Mesenchymal stem cell (in vitro differentiated cells and primary cell): ENCODE measurements at regions not wholly inside any gene's neighbourhood (a gene's known extent, or its start where the extent isn't known, plus 50 kb on each side); places are given as distances from the start of the nearest gene placed in this dataset.

ENCODE experiments used
- DNase-seq: peaks from one replicate; pipeline ENCODE4 v3.0.0-alpha.2; 2013
- H2AFZ ChIP-seq: one replicate; pipeline ENCODE4 v1.6.1; 2013; ENCODE audit warnings: low read depth, mild to moderate bottlenecking, control low read depth, inconsistent platforms, low read length, moderate library complexity
- H2AK5ac ChIP-seq: 2 replicates; pipeline ENCODE4 v1.6.1; 2013; ENCODE audit warnings: low read length, moderate library complexity, mild to moderate bottlenecking, inconsistent platforms; ENCODE audit not compliant: severe bottlenecking
- H2BK120ac ChIP-seq: one replicate; pipeline ENCODE4 v1.6.1; 2013; ENCODE audit warnings: low read depth, mild to moderate bottlenecking, inconsistent platforms, low read length, moderate library complexity
- H2BK12ac ChIP-seq, 2 experiments: one replicate each; pipeline ENCODE4 v1.6.1; 2013; ENCODE audit warnings: inconsistent platforms in 2 of 2, low read length in 2 of 2, mild to moderate bottlenecking in 2 of 2, moderate library complexity in 2 of 2, control low read depth in 1 of 2
- H2BK15ac ChIP-seq: one replicate; pipeline ENCODE4 v1.6.1; 2013; ENCODE audit warnings: mild to moderate bottlenecking, low read depth, inconsistent platforms; ENCODE audit not compliant: poor library complexity, severe bottlenecking
- H2BK5ac ChIP-seq: 2 replicates; pipeline ENCODE4 v1.6.1; 2013; ENCODE audit warnings: low read depth, mild to moderate bottlenecking, low read length, control low read depth, inconsistent platforms; ENCODE audit not compliant: poor library complexity, severe bottlenecking
- H3K14ac ChIP-seq, 2 experiments: one replicate each; pipeline ENCODE4 v1.6.1; 2013; ENCODE audit warnings: inconsistent platforms in 2 of 2, low read length in 2 of 2, control low read depth in 1 of 2, mild to moderate bottlenecking in 1 of 2, moderate library complexity in 1 of 2
- H3K18ac ChIP-seq, 2 experiments: one replicate each; pipeline ENCODE4 v1.6.1; 2013; ENCODE audit warnings: inconsistent platforms in 2 of 2, low read length in 2 of 2, control low read depth in 1 of 2, low read depth in 1 of 2, mild to moderate bottlenecking in 1 of 2
- H3K23ac ChIP-seq, 2 experiments: one replicate each; pipeline ENCODE4 v1.6.1; 2013; ENCODE audit warnings: inconsistent platforms in 2 of 2, low read length in 2 of 2, mild to moderate bottlenecking in 2 of 2, moderate library complexity in 2 of 2, control low read depth in 1 of 2
- H3K27ac ChIP-seq: 2 replicates; pipeline ENCODE4 v1.5.1; 2013; ENCODE audit warnings: mild to moderate bottlenecking, moderate library complexity, low read length, control low read depth, inconsistent platforms; ENCODE audit not compliant: poor library complexity, severe bottlenecking
- H3K27me3 ChIP-seq, 2 experiments: 2 replicates each; pipeline versions ENCODE4 v1.6.1 to v1.7.0; 2013; ENCODE audit warnings: low read length in 2 of 2, mild to moderate bottlenecking in 2 of 2, moderate library complexity in 2 of 2, control low read depth in 1 of 2, inconsistent platforms in 1 of 2; ENCODE audit not compliant: control insufficient read depth in 1 of 2, insufficient read depth in 1 of 2
- H3K36me3 ChIP-seq, 2 experiments: 2 replicates each; pipeline versions ENCODE4 v1.6.1 to v1.7.0; 2013; ENCODE audit warnings: low read length in 2 of 2, control low read depth in 1 of 2, inconsistent platforms in 1 of 2, low read depth in 1 of 2, mild to moderate bottlenecking in 1 of 2; ENCODE audit not compliant: insufficient read depth in 2 of 2, control insufficient read depth in 1 of 2
- H3K4ac ChIP-seq, 2 experiments: one replicate each; pipeline ENCODE4 v1.6.1; 2013; ENCODE audit warnings: inconsistent platforms in 2 of 2, low read length in 2 of 2, mild to moderate bottlenecking in 2 of 2, moderate library complexity in 2 of 2, control low read depth in 1 of 2, low read depth in 1 of 2
- H3K4me1 ChIP-seq: 2 replicates; pipeline ENCODE4 v1.6.1; 2013; ENCODE audit warnings: low read depth, low read length, control low read depth; ENCODE audit not compliant: control insufficient read depth, insufficient read depth
- H3K4me2 ChIP-seq: 2 replicates; pipeline ENCODE4 v1.6.1; 2013; ENCODE audit warnings: low read length, mild to moderate bottlenecking, inconsistent platforms; ENCODE audit not compliant: poor library complexity, severe bottlenecking
- H3K4me3 ChIP-seq, 2 experiments: 2 replicates each; pipeline versions ENCODE4 v1.5.1 to v1.7.0; 2013; ENCODE audit warnings: low read length in 2 of 2, mild to moderate bottlenecking in 2 of 2, control low read depth in 1 of 2, low read depth in 1 of 2; ENCODE audit not compliant: insufficient read depth in 1 of 2
- H3K79me1 ChIP-seq: replicated peaks from 2 replicates; pipeline ENCODE4 v1.6.1; 2013; ENCODE audit warnings: mild to moderate bottlenecking, control low read depth, low read length, inconsistent platforms; ENCODE audit not compliant: poor library complexity, severe bottlenecking
- H3K9ac ChIP-seq: 2 replicates; pipeline ENCODE4 v1.7.0; 2013; ENCODE audit warnings: mild to moderate bottlenecking, low read length, moderate library complexity
- H3K9me3 ChIP-seq: 2 replicates; pipeline ENCODE4 v1.7.0; 2013; ENCODE audit warnings: mild to moderate bottlenecking, low read length; ENCODE audit not compliant: control insufficient read depth
- H4K8ac ChIP-seq: one replicate; pipeline ENCODE4 v1.6.1; 2013; ENCODE audit warnings: inconsistent platforms, mild to moderate bottlenecking, low read length, moderate library complexity
- H4K91ac ChIP-seq: one replicate; pipeline ENCODE4 v1.6.1; 2013; ENCODE audit warnings: mild to moderate bottlenecking, low read length, inconsistent platforms
- WGBS: methylation state at CpG from one replicate; pipeline ENCODE4 v1.1.7; 2013; ENCODE audit warnings: mixed read lengths; 5-methylcytosine and 5-hydroxymethylcytosine counted together

DNA sequence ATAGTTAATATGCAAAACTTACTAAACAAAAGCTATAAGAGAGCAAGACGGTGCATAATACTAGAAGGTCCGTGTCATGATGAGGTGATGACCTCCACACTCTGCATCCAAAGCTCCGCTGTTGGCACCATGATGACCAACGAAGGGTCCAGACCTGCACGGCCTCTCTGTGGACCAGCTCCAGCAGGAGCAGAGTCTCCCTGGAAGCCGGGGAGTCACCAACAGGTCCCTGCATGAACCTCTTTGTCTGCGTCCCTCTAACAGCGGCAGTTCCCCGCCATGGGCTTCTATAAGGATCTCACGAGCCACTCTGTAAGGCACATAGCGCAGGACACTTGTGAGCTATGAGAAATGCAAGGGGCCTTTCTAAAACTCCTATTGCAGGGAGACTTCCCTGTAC is 517.3 kb downstream of the BRD1 start:
- Histone ChIP-seq H2BK5ac (no peak overlapping the region), H3K27me3 (peaks cover 0 to 29% of the 10 kb centered on the region in 2 experiments), H3K27ac (no peak overlapping the region), H3K4ac (no peak overlapping the region), H3K4me2 (no peak overlapping the region), H2AFZ (no peak overlapping the region), H3K36me3 (no peaks in the 10 kb centered on the region), H3K23ac (no peak overlapping the region), H2BK120ac (no peak overlapping the region), H3K79me1 (no peaks in the 10 kb centered on the region), H3K4me1 (peaks cover 2% of the 10 kb centered on the region), H2BK12ac (no peak overlapping the region), H3K9me3 (no peaks in the 10 kb centered on the region), H3K18ac (no peak overlapping the region), H3K4me3 (no peak overlapping the region), H2AK5ac (no peak overlapping the region), H2BK15ac (no peak overlapping the region), H4K8ac (no peak overlapping the region), H3K9ac (no peak overlapping the region), H3K14ac (no peak overlapping the region), H4K91ac (no peak overlapping the region)
- no peak for DNase-seq
- WGBS = 88% methylated on average over 11 of the region's 11 CpGs

DNA sequence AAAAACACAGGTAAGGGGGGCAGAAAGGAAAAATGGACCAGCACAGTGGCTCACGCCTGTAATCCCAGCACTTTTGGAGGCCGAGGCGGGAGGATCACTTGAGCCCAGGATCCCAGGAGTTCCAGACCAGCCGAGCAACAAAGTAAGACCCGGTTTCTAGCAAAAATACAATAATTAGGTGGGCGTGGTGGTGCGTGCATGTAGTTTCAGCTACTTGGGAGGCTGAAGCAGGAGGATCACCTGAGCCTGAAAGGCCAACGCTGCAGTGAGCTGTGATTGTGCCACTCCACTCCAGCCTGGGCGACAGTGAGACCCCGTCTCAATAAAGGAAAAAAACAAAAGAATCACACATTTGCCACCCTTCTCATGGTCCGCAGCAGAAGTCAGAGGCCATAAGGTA is 519.4 kb downstream of the BRD1 start:
- no peak overlapping the region for H3K4ac ChIP-seq
- 88% methylated on average over 11 of the region's 11 CpGs for whole genome bisulfite sequencing

DNA sequence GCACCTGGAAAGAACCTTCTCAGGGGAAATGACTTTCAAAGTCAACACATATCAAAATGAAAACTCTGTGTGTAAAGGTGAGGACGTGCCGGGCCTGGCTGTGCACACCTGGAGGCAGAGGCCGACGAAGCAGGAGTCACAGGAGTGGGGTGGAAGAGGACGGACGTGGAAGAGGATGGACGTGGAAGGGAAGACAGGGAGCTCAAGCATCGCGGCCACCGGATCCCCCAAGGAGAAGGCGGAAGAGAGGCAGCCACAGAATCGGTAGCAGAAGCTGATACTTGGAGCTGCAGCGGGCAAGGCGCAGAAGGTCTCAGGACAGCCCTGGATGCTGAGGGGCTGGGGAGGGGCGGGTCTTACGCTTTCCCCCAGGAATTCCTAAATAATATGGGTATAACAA is 519.8 kb downstream of the BRD1 start:
- Histone ChIP-seq H3K23ac (no peak overlapping the region), H3K4me2 (no peak overlapping the region), H3K27ac (no peak overlapping the region), H2BK15ac (no peak overlapping the region), H3K18ac (no peak overlapping the region), H2BK5ac (no peak overlapping the region), H2BK12ac (no peak overlapping the region), H4K91ac (no peak overlapping the region), H2AK5ac (no peak overlapping the region), H3K4ac (no peak overlapping the region), H2BK120ac (no peak overlapping the region), H3K79me1 (no peaks in the 10 kb centered on the region), H3K36me3 (no peaks in the 10 kb centered on the region), H3K9ac (no peak overlapping the region), H3K4me3 (no peak overlapping the region), H3K4me1 (peaks cover 2% of the 10 kb centered on the region), H2AFZ (no peak overlapping the region), H3K9me3 (no peaks in the 10 kb centered on the region), H3K14ac (no peak overlapping the region), H3K27me3 (peaks cover 0 to 33% of the 10 kb centered on the region in 2 experiments), H4K8ac (no peak overlapping the region)
- DNase-seq = no peak
- WGBS = 93% methylated on average over 16 of the region's 16 CpGs

More for the DNA sequence above, 519.4 kb downstream of the BRD1 start:
- Histone ChIP-seq H2BK5ac (no peak overlapping the region), H3K14ac (no peak overlapping the region), H2BK120ac (no peak overlapping the region), H3K27ac (no peak overlapping the region), H4K91ac (no peak overlapping the region), H3K9me3 (no peaks in the 10 kb centered on the region), H2AK5ac (no peak overlapping the region), H3K9ac (no peak overlapping the region), H2BK15ac (no peak overlapping the region), H3K4me3 (no peak overlapping the region), H3K18ac (no peak overlapping the region), H3K27me3 (peaks cover 0 to 34% of the 10 kb centered on the region in 2 experiments), H2BK12ac (no peak overlapping the region), H3K4me2 (no peak overlapping the region), H3K79me1 (no peaks in the 10 kb centered on the region), H3K23ac (no peak overlapping the region), H2AFZ (no peak overlapping the region), H3K36me3 (no peaks in the 10 kb centered on the region), H4K8ac (no peak overlapping the region), H3K4me1 (peaks cover 2% of the 10 kb centered on the region)
- no peak for DNase-seq

DNA sequence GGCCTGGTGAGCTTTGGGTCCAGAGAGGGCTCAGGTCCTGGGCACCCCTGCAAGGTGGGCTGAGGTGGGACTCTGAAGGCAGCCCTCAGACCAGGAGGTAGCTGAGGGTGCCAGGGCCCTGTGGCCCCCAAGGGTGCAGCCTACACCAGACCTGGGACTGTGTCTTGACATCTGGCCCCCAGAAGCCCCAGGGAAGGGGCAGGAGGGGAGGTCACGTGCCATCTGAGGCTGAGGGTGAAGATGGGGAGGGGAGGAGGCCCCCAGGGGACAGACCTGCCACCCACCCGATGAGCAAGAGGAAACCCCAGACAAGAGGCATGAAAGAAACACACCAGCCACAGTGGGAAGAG is 520.2 kb downstream of the BRD1 start:
- Histone ChIP-seq H3K14ac (no peak overlapping the region), H3K9ac (no peak overlapping the region), H2BK15ac (no peak overlapping the region), H3K4me3 (no peak overlapping the region), H3K79me1 (no peaks in the 10 kb centered on the region), H3K23ac (no peak overlapping the region), H3K18ac (no peak overlapping the region), H2BK5ac (no peak overlapping the region), H3K4ac (no peak overlapping the region), H3K36me3 (no peaks in the 10 kb centered on the region), H3K27ac (no peak overlapping the region), H2AFZ (no peak overlapping the region), H2AK5ac (no peak overlapping the region), H3K27me3 (peaks cover 0 to 29% of the 10 kb centered on the region in 2 experiments), H4K8ac (no peak overlapping the region), H2BK12ac (no peak overlapping the region), H3K9me3 (no peaks in the 10 kb centered on the region), H3K4me1 (peaks cover 2% of the 10 kb centered on the region), H2BK120ac (no peak overlapping the region), H4K91ac (no peak overlapping the region), H3K4me2 (no peak overlapping the region)
- 84% methylated on average over 2 of the region's 2 CpGs for WGBS
- no peak for DNase-seq
